IMR-90 (cell line): ENCODE measurements at regions not wholly inside any gene's neighbourhood (a gene's known extent, or its start where the extent isn't known, plus 50 kb on each side); places are given as distances from the start of the nearest gene placed in this dataset.

Source experiments
- ATAC-seq: fragments of 200-7000 bp; cut with Tn5 transposase; 2 replicates; pipeline ENCODE4 v1.9.1; 2020; ENCODE audit warnings: low read depth, mild to moderate bottlenecking, moderate library complexity
- BruUV-seq: library from RNA; stranded (reverse); fragments of 400-500 nt; replicated peaks from 2 replicates; lab custom pipeline; 2021; lab: Mats Ljungman, UMichigan
- CTCF ChIA-PET: fragments of 300-600 bp; formaldehyde crosslinking; extraction: SDS; loops from one replicate; lab custom pipeline; 2021; ENCODE audit warnings: antibody characterized with exemption; lab: Yijun Ruan, JAX
- POLR2A ChIA-PET: fragments of 300-600 bp; sonication (Branson Sonifier 250); formaldehyde crosslinking; loops from one replicate; lab custom pipeline; 2022; ENCODE audit warnings: antibody characterized with exemption; ENCODE audit not compliant: unreplicated experiment; lab: Charles Lee
- DNase-seq: peaks from one replicate; pipeline ENCODE4 v3.0.0; 2013
- H2AFZ ChIP-seq: replicated peaks from 2 replicates; pipeline ENCODE3; 2013; ENCODE audit warnings: low read length, mild to moderate bottlenecking; ENCODE audit not compliant: poor library complexity
- H2AK5ac ChIP-seq: 2 replicates; pipeline ENCODE4 v1.6.1; 2013; ENCODE audit warnings: low read depth, low read length, inconsistent platforms
- H2AK9ac ChIP-seq: replicated peaks from 2 replicates; pipeline ENCODE3; 2013; ENCODE audit warnings: mild to moderate bottlenecking, low read depth, low read length, moderate library complexity; ENCODE audit not compliant: poor library complexity
- H2BK120ac ChIP-seq: 2 replicates; pipeline ENCODE4 v1.6.1; 2013; ENCODE audit warnings: low read depth, low read length, inconsistent platforms
- H2BK15ac ChIP-seq: 3 replicates; pipeline ENCODE4 v1.6.1; 2013; ENCODE audit warnings: low read depth, low read length, inconsistent platforms
- H2BK20ac ChIP-seq: 2 replicates; pipeline ENCODE4 v1.6.1; 2013; ENCODE audit warnings: low read depth, mild to moderate bottlenecking, inconsistent platforms, low read length, moderate library complexity
- H2BK5ac ChIP-seq: 2 replicates; pipeline ENCODE4 v1.6.1; 2013; ENCODE audit warnings: mild to moderate bottlenecking, low read depth, low read length, inconsistent platforms; ENCODE audit not compliant: poor library complexity, severe bottlenecking
- H3K14ac ChIP-seq: replicated peaks from 2 replicates; pipeline ENCODE4 v1.6.1; 2013; ENCODE audit warnings: low read depth, low read length, inconsistent platforms
- H3K18ac ChIP-seq: 2 replicates; pipeline ENCODE4 v1.6.1; 2013; ENCODE audit warnings: low read depth, low read length, control low read depth
- H3K23ac ChIP-seq: 2 replicates; pipeline ENCODE4 v1.6.1; 2013; ENCODE audit warnings: low read depth, low read length, inconsistent platforms
- H3K27ac ChIP-seq: 2 replicates; pipeline ENCODE4 v1.5.1; 2013; ENCODE audit warnings: mild to moderate bottlenecking, control low read depth, low read length; ENCODE audit not compliant: insufficient read depth
- H3K27me3 ChIP-seq: 2 replicates; pipeline ENCODE4 v1.6.1; 2013; ENCODE audit warnings: low read length; ENCODE audit not compliant: control insufficient read depth, insufficient read depth
- H3K36me3 ChIP-seq: 2 replicates; pipeline ENCODE4 v1.6.1; 2013; ENCODE audit warnings: low read length, mixed read lengths; ENCODE audit not compliant: control insufficient read depth, insufficient read depth
- H3K4ac ChIP-seq: 2 replicates; pipeline ENCODE4 v1.6.1; 2013; ENCODE audit warnings: low read depth, low read length, inconsistent platforms
- H3K4me1 ChIP-seq: 2 replicates; pipeline ENCODE4 v1.6.1; 2013; ENCODE audit warnings: low read length, mixed read lengths; ENCODE audit not compliant: control insufficient read depth, insufficient read depth
- H3K4me2 ChIP-seq: 2 replicates; pipeline ENCODE4 v1.6.1; 2013; ENCODE audit warnings: low read depth, mild to moderate bottlenecking, control low read depth, low read length, moderate library complexity
- H3K4me3 ChIP-seq: 2 replicates; pipeline ENCODE4 v1.5.1; 2013; ENCODE audit warnings: low read depth, mild to moderate bottlenecking, control low read depth, low read length, moderate library complexity; ENCODE audit not compliant: insufficient read depth
- H3K56ac ChIP-seq: 2 replicates; pipeline ENCODE4 v1.6.1; 2013; ENCODE audit warnings: low read length, inconsistent platforms; ENCODE audit not compliant: insufficient read depth; ENCODE audit errors: extremely low read depth
- H3K79me1 ChIP-seq, 2 experiments: 2 replicates each; pipeline ENCODE4 v1.6.1; 2013; ENCODE audit warnings: low read length in 2 of 2, inconsistent platforms in 1 of 2, low read depth in 1 of 2
- H3K9ac ChIP-seq: 2 replicates; pipeline ENCODE4 v1.6.1; 2013; ENCODE audit warnings: low read depth, low read length, control low read depth
- H3K9me1 ChIP-seq: 2 replicates; pipeline ENCODE4 v1.6.1; 2013; ENCODE audit warnings: low read length, inconsistent platforms; ENCODE audit not compliant: insufficient read depth
- H3K9me3 ChIP-seq: 2 replicates; pipeline ENCODE4 v1.6.1; 2013; ENCODE audit warnings: low read length; ENCODE audit not compliant: control insufficient read depth, insufficient read depth
- H4K20me1 ChIP-seq: 2 replicates; pipeline ENCODE4 v1.6.1; 2013; ENCODE audit warnings: low read length, inconsistent platforms; ENCODE audit not compliant: insufficient read depth
- H4K5ac ChIP-seq: 2 replicates; pipeline ENCODE4 v1.6.1; 2013; ENCODE audit warnings: mild to moderate bottlenecking, low read depth, low read length, control low read depth
- H4K8ac ChIP-seq, 2 experiments: 2 replicates each; pipeline ENCODE4 v1.6.1; 2013; ENCODE audit warnings: low read depth in 2 of 2, low read length in 2 of 2, control low read depth in 1 of 2, inconsistent platforms in 1 of 2
- H4K91ac ChIP-seq: 2 replicates; pipeline ENCODE4 v1.6.1; 2013; ENCODE audit warnings: low read depth, low read length, inconsistent platforms; ENCODE audit not compliant: insufficient read depth
- BHLHE40 ChIP-seq: fragments of 150-350 bp; IDR thresholded peaks from 2 replicates; pipeline ENCODE4 v1.6.1; 2016; ENCODE audit warnings: mild to moderate bottlenecking, low read depth, low read length
- CEBPB ChIP-seq: IDR thresholded peaks from 2 replicates; pipeline ENCODE4 v1.6.1; 2012; ENCODE audit warnings: low read depth, low read length, improper control_type of control experiment
- FOS ChIP-seq: fragments of 150-350 bp; IDR thresholded peaks from 2 replicates; pipeline ENCODE4 v1.6.1; 2016; ENCODE audit warnings: low read depth, low read length
- MAZ ChIP-seq: IDR thresholded peaks from 2 replicates; pipeline ENCODE4 v1.6.1; 2012; ENCODE audit warnings: low read depth, mild to moderate bottlenecking, low read length, improper control_type of control experiment, moderate library complexity, borderline replicate concordance
- MXI1 ChIP-seq: IDR thresholded peaks from 2 replicates; pipeline ENCODE4 v1.6.1; 2012; ENCODE audit warnings: low read depth, mild to moderate bottlenecking, low read length, moderate library complexity, borderline replicate concordance
- NFE2L2 ChIP-seq: fragments of 150-350 bp; IDR thresholded peaks from 2 replicates; pipeline ENCODE4 v1.6.1; 2016; ENCODE audit warnings: low read depth, mild to moderate bottlenecking, low read length
- RAD21 ChIP-seq: IDR thresholded peaks from 2 replicates; pipeline ENCODE4 v1.6.1; 2012; ENCODE audit warnings: low read length, improper control_type of control experiment
- RFX5 ChIP-seq: IDR thresholded peaks from 2 replicates; pipeline ENCODE4 v1.8.0; 2012; ENCODE audit warnings: low read depth, mild to moderate bottlenecking, low read length, moderate library complexity
- dilution Hi-C: fragments of 300-500 bp; cut with HindIII; formaldehyde crosslinking; loops from one replicate; pipeline ENCODE4 v1.14.3; 2018; ENCODE audit warnings: low sequenced_read_pairs; ENCODE audit not compliant: unreplicated experiment
- in situ Hi-C: fragments of 300-500 bp; cut with MboI; formaldehyde crosslinking; loops from 3 replicates; pipeline ENCODE4 v1.14.3; 2019; ENCODE audit warnings: low sequenced_read_pairs, inconsistent platforms, mixed read lengths
- intact Hi-C: fragments of 100-400 bp; cut with micrococcal nuclease; formaldehyde crosslinking; loops from 2 replicates; pipeline ENCODE4 v1.10.0; 2022
- TF ChIP-seq, protein P1 (sequence below): conservative IDR thresholded peaks from 2 replicates; pipeline ENCODE4 v1.5.1; 2012; ENCODE audit warnings: mild to moderate bottlenecking, low read depth, low read length, improper control_type of control experiment
- TF ChIP-seq, protein P2 (sequence below): fragments of 150-350 bp; IDR thresholded peaks from 2 replicates; pipeline ENCODE4 v1.6.1; 2017; ENCODE audit warnings: mild to moderate bottlenecking, antibody characterized with exemption, low read length, low read depth
- TF ChIP-seq, protein P3 (sequence below): fragments of 150-350 bp; IDR thresholded peaks from 2 replicates; pipeline ENCODE4 v1.6.1; 2016; ENCODE audit warnings: low read depth, mild to moderate bottlenecking, low read length, moderate library complexity, borderline replicate concordance

DNA sequence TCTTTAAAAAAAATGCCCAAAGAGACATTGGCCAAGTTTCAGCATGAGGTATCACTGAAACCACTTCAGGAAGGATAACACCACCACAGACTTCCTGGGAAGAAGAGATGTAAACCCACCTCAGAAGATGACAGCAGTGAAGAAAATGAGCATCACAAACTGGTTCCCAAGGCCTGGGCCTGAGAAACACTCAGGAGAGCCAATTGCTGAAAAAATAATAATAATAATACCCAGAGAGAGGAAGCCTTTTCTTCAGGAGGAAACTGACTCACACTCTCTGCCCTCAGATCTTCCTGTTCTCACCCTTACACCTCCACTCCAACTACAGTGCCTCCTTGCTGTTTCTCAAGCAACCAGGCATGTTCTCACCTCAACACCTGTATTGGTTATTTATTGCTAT lies 68.1 kb upstream of the MAFB start:
- Histone ChIP-seq H4K91ac (no peak overlapping the region), H3K9me3 (no peaks in the 10 kb centered on the region), H3K14ac (no peak overlapping the region), H3K9ac (no peak overlapping the region), H3K4me1 (no peaks in the 10 kb centered on the region; the same call in 1 of the 2 replicates), H2AK9ac (no peak overlapping the region), H3K27me3 (no peaks in the 10 kb centered on the region; the same call in 1 of the 2 replicates), H2BK20ac (no peak overlapping the region), H3K36me3 (no peaks in the 10 kb centered on the region), H3K4me3 (no peak overlapping the region), H3K4ac (no peak overlapping the region), H3K4me2 (no peak overlapping the region), H4K20me1 (no peaks in the 10 kb centered on the region), H2BK15ac (no peak overlapping the region), H2BK120ac (no peak overlapping the region), H2BK5ac (no peak overlapping the region), H4K5ac (no peak overlapping the region), H3K27ac (no peak overlapping the region), H3K23ac (no peak overlapping the region), H2AFZ (no peak overlapping the region), H4K8ac (no peak overlapping the region), H2AK5ac (no peak overlapping the region), H3K18ac (no peak overlapping the region), H3K56ac (no peak overlapping the region), H3K9me1 (peaks cover 3% of the 10 kb centered on the region; the same call in 1 of the 2 replicates), H3K79me1 (no peaks in the 10 kb centered on the region)
- ATAC-seq (no peak), DNase-seq (no peak)
- POLR2A ChIA-PET: no interaction called here
- dilution Hi-C loops (no loop called here), intact Hi-C loops (no loop called here), in situ Hi-C loops (no loop called here)
- TF ChIP-seq MAZ (no peak), MXI1 (no peak), BHLHE40 (no peak), RFX5 (no peak), RAD21 (no peak), NFE2L2 (no peak), FOS (no peak), CEBPB (no peak)
- TF ChIP-seq, protein P1, sequence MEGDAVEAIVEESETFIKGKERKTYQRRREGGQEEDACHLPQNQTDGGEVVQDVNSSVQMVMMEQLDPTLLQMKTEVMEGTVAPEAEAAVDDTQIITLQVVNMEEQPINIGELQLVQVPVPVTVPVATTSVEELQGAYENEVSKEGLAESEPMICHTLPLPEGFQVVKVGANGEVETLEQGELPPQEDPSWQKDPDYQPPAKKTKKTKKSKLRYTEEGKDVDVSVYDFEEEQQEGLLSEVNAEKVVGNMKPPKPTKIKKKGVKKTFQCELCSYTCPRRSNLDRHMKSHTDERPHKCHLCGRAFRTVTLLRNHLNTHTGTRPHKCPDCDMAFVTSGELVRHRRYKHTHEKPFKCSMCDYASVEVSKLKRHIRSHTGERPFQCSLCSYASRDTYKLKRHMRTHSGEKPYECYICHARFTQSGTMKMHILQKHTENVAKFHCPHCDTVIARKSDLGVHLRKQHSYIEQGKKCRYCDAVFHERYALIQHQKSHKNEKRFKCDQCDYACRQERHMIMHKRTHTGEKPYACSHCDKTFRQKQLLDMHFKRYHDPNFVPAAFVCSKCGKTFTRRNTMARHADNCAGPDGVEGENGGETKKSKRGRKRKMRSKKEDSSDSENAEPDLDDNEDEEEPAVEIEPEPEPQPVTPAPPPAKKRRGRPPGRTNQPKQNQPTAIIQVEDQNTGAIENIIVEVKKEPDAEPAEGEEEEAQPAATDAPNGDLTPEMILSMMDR: no peak
- TF ChIP-seq, protein P2, sequence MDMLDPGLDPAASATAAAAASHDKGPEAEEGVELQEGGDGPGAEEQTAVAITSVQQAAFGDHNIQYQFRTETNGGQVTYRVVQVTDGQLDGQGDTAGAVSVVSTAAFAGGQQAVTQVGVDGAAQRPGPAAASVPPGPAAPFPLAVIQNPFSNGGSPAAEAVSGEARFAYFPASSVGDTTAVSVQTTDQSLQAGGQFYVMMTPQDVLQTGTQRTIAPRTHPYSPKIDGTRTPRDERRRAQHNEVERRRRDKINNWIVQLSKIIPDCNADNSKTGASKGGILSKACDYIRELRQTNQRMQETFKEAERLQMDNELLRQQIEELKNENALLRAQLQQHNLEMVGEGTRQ: no peak
- TF ChIP-seq, protein P3, sequence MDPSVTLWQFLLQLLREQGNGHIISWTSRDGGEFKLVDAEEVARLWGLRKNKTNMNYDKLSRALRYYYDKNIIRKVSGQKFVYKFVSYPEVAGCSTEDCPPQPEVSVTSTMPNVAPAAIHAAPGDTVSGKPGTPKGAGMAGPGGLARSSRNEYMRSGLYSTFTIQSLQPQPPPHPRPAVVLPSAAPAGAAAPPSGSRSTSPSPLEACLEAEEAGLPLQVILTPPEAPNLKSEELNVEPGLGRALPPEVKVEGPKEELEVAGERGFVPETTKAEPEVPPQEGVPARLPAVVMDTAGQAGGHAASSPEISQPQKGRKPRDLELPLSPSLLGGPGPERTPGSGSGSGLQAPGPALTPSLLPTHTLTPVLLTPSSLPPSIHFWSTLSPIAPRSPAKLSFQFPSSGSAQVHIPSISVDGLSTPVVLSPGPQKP: no peak
- BruUV-seq: no TSS peak
- CTCF ChIA-PET: no interaction called here
